ENCODE measurements at regions not wholly inside any gene's neighbourhood (a gene's known extent, or its start where the extent isn't known, plus 50 kb on each side); places are given as distances from the start of the nearest gene placed in this dataset.

GRCh38 chr5:2311851-2312250 lies 429.1 kb upstream of the IRX4 start:
- Mint-ChIP-seq H3K9me3 (ENCODE audit: insufficient read depth) (no peaks in the 10 kb centered on the region), H3K27ac (no peak overlapping the region), H3K36me3 (ENCODE audit: low read depth) (no peaks in the 10 kb centered on the region), H3K4me3 (no peak overlapping the region), H3K27me3 (ENCODE audit: low read depth) (no peaks in the 10 kb centered on the region), H3K4me1 (ENCODE audit: low read depth) (no peaks in the 10 kb centered on the region)
- ATAC-seq (no peak), DNase-seq (no peak)
- ChIA-PET POLR2A (no interaction called here), CTCF (no interaction called here)

GRCh38 chr5:2310946-2311345 lies 428.2 kb upstream of the IRX4 start:
- Mint-ChIP-seq H3K4me1 (ENCODE audit: low read depth) (no peaks in the 10 kb centered on the region), H3K27ac (no peak overlapping the region), H3K27me3 (ENCODE audit: low read depth) (no peaks in the 10 kb centered on the region), H3K9me3 (ENCODE audit: insufficient read depth) (no peaks in the 10 kb centered on the region), H3K4me3 (no peak overlapping the region), H3K36me3 (ENCODE audit: low read depth) (no peaks in the 10 kb centered on the region)
- DNase-seq (no peak), ATAC-seq (no peak)
- ChIA-PET POLR2A (no interaction called here), CTCF (no interaction called here)

- Mint-ChIP-seq H3K9me3 (ENCODE audit: insufficient read depth) (no peaks in the 10 kb centered on the region), H3K4me3 (no peak overlapping the region), H3K36me3 (ENCODE audit: low read depth) (no peaks in the 10 kb centered on the region), H3K27ac (no peak overlapping the region), H3K4me1 (ENCODE audit: low read depth) (no peaks in the 10 kb centered on the region), H3K27me3 (ENCODE audit: low read depth) (no peaks in the 10 kb centered on the region)
- POLR2A ChIA-PET, result no interaction called here
- no peak for ATAC-seq
- CTCF ChIA-PET, result no interaction called here
- DNase-seq, result no peak
Measured at GRCh38 chr5:2307631-2308030, 424.9 kb upstream of the IRX4 start.

DNA sequence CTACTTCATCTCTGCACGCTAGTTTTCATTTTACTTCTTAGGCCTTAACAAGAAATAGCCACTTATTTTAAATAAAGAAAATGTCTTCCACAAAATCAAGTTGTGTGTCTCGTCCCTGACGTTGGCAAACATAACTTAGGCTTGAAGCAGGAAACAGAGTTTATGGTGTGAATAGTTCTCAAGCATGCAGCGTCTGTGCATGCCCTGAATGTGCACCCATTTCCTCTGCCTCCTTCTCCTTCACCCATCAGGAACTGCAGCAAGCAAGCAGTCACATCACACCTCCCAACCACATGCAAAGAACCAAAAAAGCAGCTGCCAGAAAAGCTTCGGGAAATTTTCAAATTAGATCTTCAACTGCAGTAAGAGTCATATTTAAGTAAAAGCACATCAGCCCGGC lies 424.0 kb upstream of the IRX4 start:
- Mint-ChIP-seq H3K36me3 (ENCODE audit: low read depth) (no peaks in the 10 kb centered on the region), H3K4me1 (ENCODE audit: low read depth) (no peaks in the 10 kb centered on the region), H3K4me3 (no peak overlapping the region), H3K27me3 (ENCODE audit: low read depth) (no peaks in the 10 kb centered on the region), H3K9me3 (ENCODE audit: insufficient read depth) (no peaks in the 10 kb centered on the region), H3K27ac (no peak overlapping the region)
- POLR2A ChIA-PET, result no interaction called here
- no peak for DNase-seq
- CTCF ChIA-PET, result no interaction called here
- no peak for ATAC-seq

DNA sequence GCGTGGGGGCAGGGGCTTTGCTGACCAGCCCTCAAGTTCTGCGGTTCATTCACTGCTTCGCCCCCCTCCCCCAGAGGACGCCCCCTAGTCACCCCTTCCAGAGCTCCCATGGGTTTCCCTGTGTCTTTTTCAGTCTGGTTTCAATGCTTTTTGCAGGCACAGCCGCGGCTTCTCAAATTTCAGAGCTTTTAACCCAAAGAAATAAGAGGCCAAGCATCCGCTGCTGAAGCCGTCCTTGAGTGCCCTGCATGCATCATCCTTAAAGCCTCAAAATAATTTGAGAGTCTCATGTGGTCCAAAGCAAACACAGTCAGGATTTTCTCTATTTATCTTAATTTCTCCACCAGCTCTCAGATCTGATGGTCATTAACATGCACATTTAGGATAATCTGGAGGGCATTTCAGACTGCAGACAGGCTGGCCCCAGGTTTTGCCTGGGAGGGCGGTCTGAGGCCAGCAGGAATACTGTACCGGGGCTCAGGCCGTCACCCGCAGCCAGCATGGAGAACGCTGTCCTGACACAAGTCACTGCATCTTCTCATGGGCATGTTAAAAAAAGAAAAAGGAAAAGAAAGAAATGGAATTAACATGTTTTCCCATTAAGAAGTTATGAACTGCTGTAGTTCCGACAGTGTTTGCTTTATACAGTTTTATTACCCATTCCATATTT lies 420.8 kb upstream of the IRX4 start:
- no peaks in the 10 kb centered on the region for H3K9me3 Mint-ChIP-seq (ENCODE audit: insufficient read depth)
- H3K4me3 Mint-ChIP-seq, result no peak overlapping the region
- ChIA-PET POLR2A (no interaction called here), CTCF (no interaction called here)
- no peaks in the 10 kb centered on the region for H3K36me3 Mint-ChIP-seq (ENCODE audit: low read depth)
- no peak for ATAC-seq
- H3K4me1 Mint-ChIP-seq (ENCODE audit: low read depth), result no peaks in the 10 kb centered on the region
- H3K27ac Mint-ChIP-seq, result no peak overlapping the region
- H3K27me3 Mint-ChIP-seq (ENCODE audit: low read depth), result no peaks in the 10 kb centered on the region
- DNase-seq, result no peak

- H3K36me3 Mint-ChIP-seq (ENCODE audit: low read depth), result no peaks in the 10 kb centered on the region
- ATAC-seq (no peak), DNase-seq (no peak)
- CTCF ChIA-PET, result no interaction called here
- H3K4me1 Mint-ChIP-seq (ENCODE audit: low read depth), result no peaks in the 10 kb centered on the region
- H3K4me3 Mint-ChIP-seq, result no peak overlapping the region
- no peaks in the 10 kb centered on the region for H3K9me3 Mint-ChIP-seq (ENCODE audit: insufficient read depth)
- no peaks in the 10 kb centered on the region for H3K27me3 Mint-ChIP-seq (ENCODE audit: low read depth)
- POLR2A ChIA-PET, result no interaction called here
- H3K27ac Mint-ChIP-seq, result no peak overlapping the region
Measured at GRCh38 chr5:2302169-2302568, 419.4 kb upstream of the IRX4 start.

- H3K4me3 Mint-ChIP-seq, result no peak overlapping the region
- POLR2A ChIA-PET, result no interaction called here
- CTCF ChIA-PET, result no interaction called here
- no peaks in the 10 kb centered on the region for H3K9me3 Mint-ChIP-seq (ENCODE audit: insufficient read depth)
- H3K27me3 Mint-ChIP-seq (ENCODE audit: low read depth), result no peaks in the 10 kb centered on the region
- DNase-seq (no peak), ATAC-seq (no peak)
- H3K4me1 Mint-ChIP-seq (ENCODE audit: low read depth), result no peaks in the 10 kb centered on the region
- H3K36me3 Mint-ChIP-seq (ENCODE audit: low read depth), result no peaks in the 10 kb centered on the region
- H3K27ac Mint-ChIP-seq, result no peak overlapping the region
Measured at GRCh38 chr5:2300861-2301574, 418.3 kb upstream of the IRX4 start.

DNA sequence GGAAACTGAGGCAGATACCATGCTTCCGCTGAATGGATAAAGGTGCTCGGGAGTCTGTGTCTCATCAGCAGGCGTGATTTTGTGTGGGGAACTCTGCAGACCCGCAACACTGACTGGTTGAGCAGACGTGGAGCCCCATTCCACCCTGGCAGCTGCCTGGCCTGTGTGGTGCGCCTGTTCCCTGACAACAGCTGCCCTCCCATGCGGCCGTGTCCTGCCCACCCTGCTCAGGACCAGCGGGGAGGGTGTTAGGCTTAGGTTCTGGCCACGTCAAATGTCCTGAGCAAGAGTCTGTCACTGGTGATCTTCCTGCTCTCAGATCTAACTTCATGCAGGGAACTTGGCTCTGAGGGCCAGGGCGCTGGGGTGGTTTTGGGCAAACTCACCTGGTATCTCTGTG lies 417.7 kb upstream of the IRX4 start:
- Mint-ChIP-seq H3K36me3 (ENCODE audit: low read depth) (no peaks in the 10 kb centered on the region), H3K4me3 (no peak overlapping the region), H3K4me1 (ENCODE audit: low read depth) (no peaks in the 10 kb centered on the region), H3K27ac (no peak overlapping the region), H3K27me3 (ENCODE audit: low read depth) (no peaks in the 10 kb centered on the region), H3K9me3 (ENCODE audit: insufficient read depth) (no peaks in the 10 kb centered on the region)
- ChIA-PET POLR2A (no interaction called here), CTCF (no interaction called here)
- DNase-seq, result no peak
- ATAC-seq, result no peak

DNA sequence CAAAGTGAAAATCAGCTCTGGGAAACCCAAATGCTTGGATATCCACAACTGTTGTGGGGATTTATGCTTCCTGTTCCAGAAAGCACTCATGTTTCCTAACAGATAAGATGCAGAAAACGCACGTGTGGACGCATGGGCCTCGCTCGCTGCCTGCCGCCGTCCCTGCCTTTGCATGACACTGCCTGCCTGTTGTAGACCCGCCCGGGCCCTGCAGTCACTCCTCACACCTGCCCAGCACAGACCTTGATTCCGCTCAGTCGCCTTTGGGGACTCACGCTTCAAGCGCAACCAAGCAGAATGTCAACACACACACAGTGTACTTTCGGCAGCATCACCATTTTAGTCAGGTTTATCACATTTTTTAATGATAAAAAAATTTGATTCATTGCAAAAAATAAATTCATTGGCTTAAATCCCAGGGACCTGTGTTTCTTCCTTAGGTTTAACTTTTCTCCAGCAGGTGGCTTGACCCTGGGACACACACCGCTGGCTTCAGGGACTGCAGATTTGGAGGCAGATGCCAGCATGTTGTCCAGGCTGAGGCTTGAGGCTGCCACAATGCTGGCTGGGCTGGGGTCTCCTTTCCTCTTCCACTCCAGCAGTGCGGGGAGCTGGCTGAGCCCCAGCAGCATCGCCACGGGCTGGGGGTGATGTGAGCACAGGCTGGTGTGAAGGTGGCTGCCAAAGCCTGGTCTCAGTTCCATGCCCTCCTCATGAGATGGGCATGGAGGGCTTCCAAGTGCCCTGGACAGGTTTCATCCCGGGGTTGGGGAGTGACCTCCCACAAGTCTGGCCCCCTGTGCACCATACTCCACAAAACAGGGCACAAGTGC lies 416.9 kb upstream of the IRX4 start:
- H3K27ac Mint-ChIP-seq, result no peak overlapping the region
- H3K9me3 Mint-ChIP-seq (ENCODE audit: insufficient read depth), result no peaks in the 10 kb centered on the region
- DNase-seq, result no peak
- H3K4me1 Mint-ChIP-seq (ENCODE audit: low read depth), result no peaks in the 10 kb centered on the region
- ChIA-PET CTCF (no interaction called here), POLR2A (no interaction called here)
- ATAC-seq, result no peak
- no peaks in the 10 kb centered on the region for H3K27me3 Mint-ChIP-seq (ENCODE audit: low read depth)
- no peak overlapping the region for H3K4me3 Mint-ChIP-seq
- H3K36me3 Mint-ChIP-seq (ENCODE audit: low read depth), result no peaks in the 10 kb centered on the region

DNA sequence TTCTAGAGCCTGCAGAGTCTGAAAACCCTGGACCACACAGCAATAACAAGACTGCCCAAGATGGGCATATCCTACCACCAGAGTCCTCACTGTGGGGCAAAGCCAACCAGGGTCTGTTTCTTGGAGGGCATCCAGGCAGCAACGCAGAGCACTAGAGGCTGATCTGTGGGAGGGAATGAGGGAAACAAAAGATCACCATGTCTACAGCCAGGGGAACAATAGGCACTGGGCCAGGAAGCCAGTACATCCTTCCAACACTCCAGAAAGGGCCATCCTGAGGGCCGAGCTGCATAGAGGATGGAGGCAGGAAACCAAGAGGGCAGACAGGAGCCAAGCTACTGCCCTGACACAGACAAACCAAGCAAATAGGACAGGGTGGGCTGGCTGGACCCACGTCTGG lies 416.1 kb upstream of the IRX4 start:
- no peak overlapping the region for H3K4me3 Mint-ChIP-seq
- H3K27ac Mint-ChIP-seq, result no peak overlapping the region
- ATAC-seq, result no peak
- DNase-seq, result no peak
- H3K9me3 Mint-ChIP-seq (ENCODE audit: insufficient read depth), result no peaks in the 10 kb centered on the region
- ChIA-PET CTCF (no interaction called here), POLR2A (no interaction called here)
- H3K27me3 Mint-ChIP-seq (ENCODE audit: low read depth), result no peaks in the 10 kb centered on the region
- no peaks in the 10 kb centered on the region for H3K4me1 Mint-ChIP-seq (ENCODE audit: low read depth)
- no peaks in the 10 kb centered on the region for H3K36me3 Mint-ChIP-seq (ENCODE audit: low read depth)

- Mint-ChIP-seq H3K27ac (no peak overlapping the region), H3K4me3 (no peak overlapping the region), H3K4me1 (ENCODE audit: low read depth) (no peaks in the 10 kb centered on the region), H3K9me3 (ENCODE audit: insufficient read depth) (no peaks in the 10 kb centered on the region), H3K27me3 (ENCODE audit: low read depth) (no peaks in the 10 kb centered on the region), H3K36me3 (ENCODE audit: low read depth) (no peaks in the 10 kb centered on the region)
- ChIA-PET POLR2A (no interaction called here), CTCF (no interaction called here)
- DNase-seq (no peak), ATAC-seq (no peak)
Measured at GRCh38 chr5:2297991-2298390, 415.3 kb upstream of the IRX4 start.

- ATAC-seq (no peak), DNase-seq (no peak)
- Mint-ChIP-seq H3K27me3 (ENCODE audit: low read depth) (no peaks in the 10 kb centered on the region), H3K4me3 (no peak overlapping the region), H3K4me1 (ENCODE audit: low read depth) (no peaks in the 10 kb centered on the region), H3K9me3 (ENCODE audit: insufficient read depth) (no peaks in the 10 kb centered on the region), H3K27ac (no peak overlapping the region), H3K36me3 (ENCODE audit: low read depth) (no peaks in the 10 kb centered on the region)
- CTCF ChIA-PET, result no interaction called here
- POLR2A ChIA-PET, result no interaction called here
Measured at GRCh38 chr5:2295476-2295875, 412.8 kb upstream of the IRX4 start.
